Sigmoid colon (tissue), 6 donors: ENCODE measurements at regions not wholly inside any gene's neighbourhood (a gene's known extent, or its start where the extent isn't known, plus 50 kb on each side); places are given as distances from the start of the nearest gene placed in this dataset.

Source experiments
- DNase-seq: peaks from one replicate; pipeline ENCODE4 v3.0.0-alpha.2; 2019
- H3K27ac ChIP-seq, 4 donors: fragments of 200-600 bp; sonication (generic); one replicate each; pipeline ENCODE4 v1.5.1; 2016 to 2019; ENCODE audit warnings: mild to moderate bottlenecking in 1 of 4
- H3K27me3 ChIP-seq, 3 donors: fragments of 200-600 bp; sonication (generic); one replicate each; pipeline ENCODE4 v1.5.1; 2019; ENCODE audit warnings: mild to moderate bottlenecking in 1 of 3
- H3K36me3 ChIP-seq, 4 donors: fragments of 200-600 bp; sonication (generic); one replicate each; pipeline ENCODE4 v1.5.1; 2016 to 2019
- H3K4me1 ChIP-seq, 4 donors: fragments of 200-600 bp; sonication (generic); one replicate each; pipeline ENCODE4 v1.5.1; 2017 to 2019
- H3K4me3 ChIP-seq, 4 donors: fragments of 200-600 bp; sonication (generic); one replicate each; pipeline ENCODE4 v1.5.1; 2017 to 2019; ENCODE audit warnings: mild to moderate bottlenecking in 2 of 4, moderate library complexity in 1 of 4
- H3K9me3 ChIP-seq, 4 donors: fragments of 200-600 bp in 3 of 4; sonication (generic) in 3 of 4; one replicate each; pipeline versions ENCODE4 v1.5.1 to v1.6.1; 2013 to 2019
- CTCF ChIP-seq, 4 experiments: fragments of 450-650 bp in 3 of 4; fragments of 200-600 bp in 1 of 4; IDR thresholded peaks; one replicate each; pipeline ENCODE4 v1.5.1; 2016 to 2019; ENCODE audit warnings: antibody characterized with exemption in 4 of 4, mild to moderate bottlenecking in 3 of 4, moderate library complexity in 2 of 4
- EP300 ChIP-seq, 4 donors: sonication (generic); formaldehyde crosslinking; IDR thresholded peaks; one replicate each; pipeline ENCODE4 v1.6.1; 2017; ENCODE audit warnings: antibody characterized with exemption in 4 of 4
- POLR2A ChIP-seq, 2 donors: fragments of 450-650 bp; IDR thresholded peaks; one replicate each; pipeline ENCODE4 v1.6.1; 2016; ENCODE audit warnings: antibody characterized with exemption in 2 of 2, mild to moderate bottlenecking in 2 of 2, moderate library complexity in 2 of 2
- POLR2AphosphoS5 ChIP-seq, 4 donors: sonication (generic); formaldehyde crosslinking; IDR thresholded peaks; one replicate each; pipeline ENCODE4 v1.6.1; 2017; ENCODE audit warnings: antibody characterized with exemption in 4 of 4
- WGBS, 2 donors: extraction: QIAGEN DNeasy Blood & Tissue Kit; methylation state at CpG; one replicate each; pipeline ENCODE4 v1.1.7; 2013; 5-methylcytosine and 5-hydroxymethylcytosine counted together
- intact Hi-C: fragments of 100-400 bp; cut with DNase I; formaldehyde crosslinking; loops from one replicate; pipeline ENCODE4 v1.15.1; 2023
- donor health status: healthy with polysubstance abuse.
- donor health status: healthy.

- intact Hi-C loops: loop anchor here (5.0 to 10.0 kb wide), 2 partner anchors 95 to 347 kb away; no protein-coding TSS in a partner anchor
- peaks cover 0 to 28% (median 13%) of the 10 kb centered on the region in 3 donors for H3K27me3 ChIP-seq
- peak overlapping the region in 3 of 4 donors; percentile 7 to 25 (median 25) for H3K4me3 ChIP-seq
- no peak for DNase-seq
- no peaks in the 10 kb centered on the region for H3K36me3 ChIP-seq
- TF ChIP-seq EP300 (IDR thresholded peaks at IDR 0.05): no peak
- no peak for TF ChIP-seq CTCF (IDR thresholded peaks at IDR 0.05)
- no peak for TF ChIP-seq POLR2AphosphoS5 (IDR thresholded peaks at IDR 0.05)
- TF ChIP-seq POLR2A (IDR thresholded peaks at IDR 0.05): no peak
- no peaks in the 10 kb centered on the region for H3K9me3 ChIP-seq
- no peak overlapping the region for H3K27ac ChIP-seq
- 30 to 48% methylated on average over 48 of the region's 48 CpGs for WGBS, 2 donors
- H3K4me1 ChIP-seq: peaks cover 0 to 30% (median 13%) of the 10 kb centered on the region in 4 donors
Observed at GRCh38 chr13:110812121-110812868, 98.8 kb downstream of the ING1 start.

GRCh38 chr13:110812869-110813645 is 99.6 kb downstream of the ING1 start:
- Histone ChIP-seq H3K4me1 (peaks cover 0 to 22% (median 8%) of the 10 kb centered on the region in 4 donors), H3K27ac (no peak overlapping the region), H3K4me3 (peak overlapping the region in 3 of 4 donors; percentile 7 to 25 (median 25)), H3K9me3 (no peaks in the 10 kb centered on the region), H3K36me3 (no peaks in the 10 kb centered on the region), H3K27me3 (peaks cover 0 to 28% (median 13%) of the 10 kb centered on the region in 3 donors)
- intact Hi-C loops: loop anchor here (5.0 to 10.0 kb wide), 2 partner anchors 96 to 348 kb away; no protein-coding TSS in a partner anchor
- WGBS, 2 donors: 63 to 81% methylated on average over 84 of the region's 84 CpGs
- DNase-seq: no peak
- TF ChIP-seq POLR2A (IDR thresholded peaks at IDR 0.05) (no peak), EP300 (IDR thresholded peaks at IDR 0.05) (no peak), POLR2AphosphoS5 (IDR thresholded peaks at IDR 0.05) (no peak), CTCF (IDR thresholded peaks at IDR 0.05) (no peak)

GRCh38 chr13:110813646-110814624 is 100.4 kb downstream of the ING1 start:
- peaks cover 0 to 13% (median under 1%) of the 10 kb centered on the region in 4 donors for H3K4me1 ChIP-seq
- no peak for DNase-seq
- no peak overlapping the region for H3K27ac ChIP-seq
- TF ChIP-seq POLR2A (IDR thresholded peaks at IDR 0.05) (no peak), EP300 (IDR thresholded peaks at IDR 0.05) (no peak), POLR2AphosphoS5 (IDR thresholded peaks at IDR 0.05) (no peak), CTCF (IDR thresholded peaks at IDR 0.05) (no peak)
- H3K9me3 ChIP-seq: no peaks in the 10 kb centered on the region
- 93 to 95% methylated on average over 39 of the region's 39 CpGs for WGBS, 2 donors
- no peaks in the 10 kb centered on the region for H3K36me3 ChIP-seq
- no peak overlapping the region for H3K4me3 ChIP-seq
- peaks cover 0 to 28% (median 13%) of the 10 kb centered on the region in 3 donors for H3K27me3 ChIP-seq
- intact Hi-C loops: loop anchor here (5.0 to 10.0 kb wide), 2 partner anchors 97 to 349 kb away; no protein-coding TSS in a partner anchor
